HuH-7 (cell line): ENCODE measurements at regions not wholly inside any gene's neighbourhood (a gene's known extent, or its start where the extent isn't known, plus 50 kb on each side); places are given as distances from the start of the nearest gene placed in this dataset.

ENCODE experiments used
- DNase-seq: peaks from one replicate; pipeline ENCODE4 v3.0.0; 2011; ENCODE audit warnings: low spot score

DNA sequence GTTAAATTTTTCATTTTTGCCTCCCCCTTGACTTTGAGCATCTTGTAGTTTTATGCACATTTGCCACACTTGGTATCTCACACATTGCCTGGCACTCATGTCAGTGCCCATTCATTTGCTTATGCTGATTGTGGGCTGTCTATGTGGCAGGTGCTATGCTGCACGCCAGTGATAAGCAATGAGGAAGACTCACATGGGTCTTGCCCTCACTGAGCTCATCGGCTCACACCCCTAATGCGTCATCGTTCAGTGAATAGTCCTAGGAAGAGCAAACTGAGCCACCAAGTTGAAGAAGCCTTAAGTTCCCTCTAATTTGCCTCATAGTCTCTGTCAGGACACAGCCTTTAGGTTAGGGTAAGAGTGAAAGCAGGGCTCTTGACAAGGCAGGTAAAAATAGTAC lies 209.4 kb upstream of the IL12B start:
- no peak for DNase-seq

DNA sequence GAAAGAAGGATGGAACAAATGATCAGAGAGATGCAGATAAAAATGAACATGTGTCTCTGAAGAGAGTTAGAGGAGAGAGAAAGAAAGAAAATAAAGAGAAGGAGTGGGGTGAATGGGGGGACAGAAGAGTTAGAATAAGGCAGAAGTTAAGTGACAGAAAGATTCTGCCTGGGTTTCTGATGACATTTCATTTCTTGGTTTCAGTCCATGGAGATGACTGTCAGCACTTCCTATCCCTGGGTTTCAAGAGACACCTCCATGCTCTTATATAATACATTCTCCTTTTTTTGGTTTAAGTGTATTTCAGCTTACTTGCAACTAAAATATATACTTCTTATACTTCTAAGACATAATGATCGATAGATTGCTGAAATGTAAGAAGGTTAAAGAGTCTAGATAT lies 213.0 kb upstream of the IL12B start:
- no peak for DNase-seq

- no peak for DNase-seq
These were observed 214.9 kb upstream of the IL12B start for GRCh38 chr5:159545156-159545555.

DNA sequence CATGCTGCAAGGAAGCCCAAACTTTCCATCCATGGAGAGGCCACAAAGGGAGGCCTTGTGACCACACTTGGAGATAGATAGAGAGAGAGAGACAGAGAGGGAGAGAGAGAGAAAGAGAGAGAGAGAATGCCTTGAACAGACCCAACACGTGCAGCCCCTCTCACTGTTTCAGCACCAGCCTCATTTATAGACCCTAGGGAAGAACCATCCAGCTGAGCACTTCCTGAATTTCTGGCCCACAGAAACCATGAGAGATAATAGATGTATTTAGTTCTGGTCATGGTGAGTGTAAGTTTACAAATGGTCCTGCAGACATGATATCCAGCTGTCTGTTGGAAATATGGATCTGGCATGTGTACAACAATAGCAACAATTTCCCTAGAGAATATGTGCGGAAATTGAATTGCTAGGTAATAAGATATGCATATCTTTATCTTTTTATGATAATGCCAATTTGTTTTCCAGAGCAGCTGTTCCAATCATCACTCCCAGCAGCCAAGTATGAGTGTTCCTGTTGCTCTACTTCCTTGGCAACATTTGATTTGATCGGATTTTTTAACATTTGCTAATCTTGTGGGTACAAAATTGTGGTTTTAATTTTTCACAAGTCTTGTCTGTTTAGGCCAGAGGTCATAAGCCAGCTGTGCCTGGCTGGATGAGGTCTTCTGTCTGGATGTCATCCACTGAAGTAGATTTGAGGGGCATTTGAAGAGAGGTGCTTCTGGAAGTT lies 217.3 kb upstream of the IL12B start:
- no peak for DNase-seq

GRCh38 chr5:159548517-159548916 lies 218.2 kb upstream of the IL12B start:
- no peak for DNase-seq

- DNase-seq, result no peak
These were observed 218.8 kb upstream of the IL12B start for GRCh38 chr5:159549046-159549445.

- DNase-seq, result no peak
These were observed 220.7 kb upstream of the IL12B start for GRCh38 chr5:159550951-159551350.

GRCh38 chr5:159552751-159553150 lies 222.5 kb upstream of the IL12B start:
- DNase-seq, result no peak

GRCh38 chr5:159553792-159554191 lies 223.5 kb upstream of the IL12B start:
- DNase-seq, result no peak

GRCh38 chr5:159555084-159555483 lies 224.8 kb upstream of the IL12B start:
- DNase-seq, result no peak

DNA sequence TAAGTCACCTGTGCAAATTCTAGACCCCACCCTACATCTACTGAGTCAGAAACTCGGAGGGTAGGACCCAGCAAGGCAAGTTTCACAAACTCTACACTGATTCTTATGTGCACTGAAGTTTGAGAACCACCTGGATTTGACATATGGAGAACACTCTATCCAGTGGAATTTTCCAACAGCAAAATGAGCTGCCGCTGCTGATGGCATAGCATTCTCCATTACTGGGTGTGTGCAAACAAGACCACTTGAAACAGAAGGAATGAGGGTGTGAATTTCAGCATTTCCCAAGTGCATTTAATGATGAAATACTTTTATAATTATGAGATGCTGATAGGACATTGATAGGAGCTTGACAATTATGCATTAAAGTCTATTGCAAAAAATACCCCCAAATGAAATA lies 229.1 kb upstream of the IL12B start:
- no peak for DNase-seq

DNA sequence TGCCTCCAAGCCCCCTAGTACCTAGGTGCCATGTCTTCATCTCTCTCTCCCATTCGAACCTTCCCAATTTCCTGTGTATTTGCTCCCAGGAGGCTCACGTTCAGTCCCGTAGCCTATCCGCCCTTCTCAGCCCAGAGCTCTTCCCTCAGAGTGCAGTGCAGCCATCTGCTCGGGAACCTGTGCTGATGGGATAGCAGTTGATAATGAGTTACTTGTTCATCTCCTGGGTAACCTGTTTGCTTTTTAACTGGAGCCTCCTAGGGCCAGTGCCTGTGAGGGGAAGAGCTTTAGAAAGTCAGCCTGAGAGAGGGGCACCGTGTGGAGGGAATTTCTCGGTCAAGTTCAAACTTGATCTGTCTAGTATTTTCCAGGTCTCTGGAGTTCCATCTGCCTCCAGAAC lies 229.8 kb upstream of the IL12B start:
- no peak for DNase-seq

- no peak for DNase-seq
These were observed 233.7 kb upstream of the IL12B start for GRCh38 chr5:159564031-159564430.

DNA sequence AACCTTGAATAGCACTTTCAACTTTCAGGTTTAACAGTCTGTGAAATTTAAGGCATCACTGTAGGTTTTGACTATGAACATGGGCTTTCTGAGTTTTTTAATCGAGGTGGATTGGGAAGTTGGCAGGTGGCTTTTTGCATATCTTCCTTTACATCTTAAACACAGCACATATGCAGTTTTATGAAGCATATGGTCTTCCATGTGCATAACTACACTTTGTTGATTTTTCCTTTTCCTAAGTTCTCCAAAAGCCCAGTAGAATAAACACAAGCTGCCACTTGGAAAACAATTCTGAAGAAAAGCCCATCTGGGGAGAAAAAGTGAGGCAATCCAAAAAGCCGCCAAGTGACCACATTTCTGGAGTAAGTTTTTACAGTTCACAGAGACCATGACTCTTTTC lies 236.5 kb upstream of the IL12B start:
- DNase-seq, result no peak

GRCh38 chr5:159567461-159567860 lies 237.2 kb upstream of the IL12B start:
- DNase-seq, result no peak

GRCh38 chr5:159571501-159572244 lies 241.4 kb upstream of the IL12B start:
- DNase-seq, result no peak

GRCh38 chr5:159576902-159577301 lies 246.6 kb upstream of the IL12B start:
- DNase-seq, result no peak

DNA sequence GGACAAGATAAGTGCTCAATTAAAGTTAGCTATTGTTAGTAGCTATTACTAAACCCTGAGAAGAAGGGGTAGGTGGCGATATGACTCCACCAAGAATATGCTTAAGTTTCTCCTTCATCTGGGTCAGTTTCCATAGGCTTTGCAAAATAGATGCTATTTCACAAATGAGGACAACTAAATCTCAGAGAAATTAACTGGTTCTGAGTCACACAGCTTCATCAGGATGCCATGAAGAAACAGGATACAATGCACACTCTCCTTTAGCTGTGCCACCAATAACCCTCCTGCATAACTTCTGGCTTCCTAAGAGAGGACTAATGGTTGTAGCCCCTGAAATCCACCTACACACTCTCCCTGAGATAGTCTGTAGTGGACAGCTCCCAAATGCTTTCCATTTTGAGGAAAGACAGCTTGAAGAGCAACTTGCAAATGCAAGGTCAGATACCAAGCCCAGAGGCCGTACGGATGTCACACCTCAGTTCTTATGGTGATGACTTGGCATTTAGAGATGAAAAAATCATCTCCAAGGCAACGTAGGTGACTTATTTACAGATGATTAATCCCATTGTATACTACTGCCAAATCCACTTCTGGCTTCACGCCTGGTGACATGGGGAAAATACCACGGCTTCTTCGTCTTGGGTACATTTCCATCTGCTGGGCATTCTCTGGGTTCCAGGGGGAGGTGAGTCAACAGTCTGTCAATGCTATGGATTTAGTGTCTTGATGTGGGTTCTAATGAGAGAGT lies 251.4 kb upstream of the IL12B start:
- no peak for DNase-seq

- DNase-seq, result no peak
These were observed 252.7 kb upstream of the IL12B start for GRCh38 chr5:159582756-159583541.

DNA sequence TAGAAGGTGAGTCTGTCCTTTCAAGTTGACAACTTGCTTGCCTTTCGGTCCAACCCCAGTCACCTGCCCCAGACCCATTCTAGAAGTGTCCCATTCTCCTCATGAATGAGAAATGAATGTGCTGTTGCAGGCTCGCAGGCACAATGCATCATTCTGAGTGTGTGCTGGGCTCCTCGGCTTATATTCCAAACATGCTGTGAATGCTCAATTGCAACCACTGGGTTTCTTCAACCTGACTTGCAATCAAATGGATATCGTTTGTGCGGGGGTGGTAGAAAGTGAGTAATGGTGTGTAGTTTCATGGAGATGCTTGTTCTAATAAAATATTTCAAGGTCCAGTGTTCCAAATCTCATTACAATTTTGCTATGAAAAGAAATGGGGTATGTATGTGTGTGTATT lies 256.6 kb upstream of the IL12B start:
- no peak for DNase-seq

- DNase-seq, result no peak
These were observed 258.7 kb upstream of the IL12B start for GRCh38 chr5:159588941-159589340.

DNA sequence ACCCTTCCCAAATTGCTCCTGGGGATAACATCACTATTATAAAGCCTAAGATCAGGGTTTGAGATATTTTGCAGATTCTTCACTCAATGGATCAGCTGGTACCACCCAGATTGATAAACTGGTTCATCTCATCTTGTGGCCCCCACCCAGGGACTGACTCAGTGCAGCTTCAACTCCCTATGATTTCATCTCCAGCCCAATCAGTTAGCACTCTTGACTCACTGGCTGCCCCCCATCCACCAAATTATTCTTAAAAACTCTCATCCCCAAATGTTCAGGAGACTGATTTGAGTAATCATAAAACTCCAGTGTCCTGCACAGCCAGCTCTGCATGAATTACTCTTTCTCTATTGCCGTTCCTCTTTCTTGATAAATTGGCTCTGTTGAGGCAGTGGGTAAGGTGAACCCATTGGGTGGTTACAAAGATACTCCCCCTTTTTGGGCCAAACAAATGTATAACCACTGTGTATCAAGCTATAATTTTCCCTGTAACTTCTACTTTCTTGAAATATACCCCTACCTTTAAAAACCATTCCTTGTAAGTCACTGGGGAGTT lies 263.3 kb upstream of the IL12B start:
- no peak for DNase-seq
